WTC11 (cell line): ENCODE measurements at regions not wholly inside any gene's neighbourhood (a gene's known extent, or its start where the extent isn't known, plus 50 kb on each side); places are given as distances from the start of the nearest gene placed in this dataset.

Experiments
- JUN ChIP-seq: sonication (generic); formaldehyde crosslinking; IDR thresholded peaks from 2 replicates; pipeline ENCODE4 v1.8.0; 2023; ENCODE audit warnings: mild to moderate bottlenecking, missing genetic modification reagents
- MXD4 ChIP-seq: fragments of 250-450 bp; sonication (Bioruptor Pico); IDR thresholded peaks from 2 replicates; pipeline ENCODE4 v1.8.0; 2021; ENCODE audit warnings: mild to moderate bottlenecking, moderate library complexity, borderline replicate concordance
- SMAD3 ChIP-seq: sonication (generic); formaldehyde crosslinking; IDR thresholded peaks from 2 replicates; pipeline ENCODE4 v1.8.0; 2022; ENCODE audit warnings: missing genetic modification reagents, mild to moderate bottlenecking, borderline replicate concordance
- TF ChIP-seq, protein P1 (sequence below): fragments of 200-600 bp; IDR thresholded peaks from 2 replicates; pipeline ENCODE4 v1.8.0; 2022; ENCODE audit warnings: antibody characterized with exemption
- TF ChIP-seq, protein P2 (sequence below): sonication (generic); formaldehyde crosslinking; IDR thresholded peaks from 2 replicates; pipeline ENCODE4 v1.8.1; 2023; ENCODE audit warnings: mild to moderate bottlenecking, missing genetic modification reagents, moderate library complexity
- TF ChIP-seq, protein P3 (sequence below): sonication (generic); formaldehyde crosslinking; IDR thresholded peaks from 2 replicates; pipeline ENCODE4 v1.8.0; 2022; ENCODE audit warnings: mild to moderate bottlenecking, missing genetic modification reagents

DNA sequence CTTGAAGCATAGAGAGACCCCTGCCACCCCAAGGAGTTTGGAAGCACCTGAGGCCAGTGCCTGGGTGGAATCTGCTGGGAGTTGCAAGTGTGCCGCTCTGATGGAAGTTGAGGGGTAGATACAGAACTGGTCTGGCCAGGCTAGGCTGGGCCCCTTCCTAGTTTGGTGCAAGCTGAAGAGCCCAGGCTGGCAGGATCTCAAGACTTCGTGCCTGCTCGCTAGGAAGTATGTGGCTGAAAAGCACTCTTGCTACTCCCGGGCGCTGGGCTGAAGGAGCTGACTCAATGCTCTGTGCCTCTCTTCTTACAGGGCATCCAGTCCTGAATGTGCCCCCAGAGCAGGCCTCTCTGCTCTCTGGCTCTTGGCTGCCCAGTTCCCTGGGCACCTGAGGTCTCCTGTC lies 51.7 kb upstream of the PJA1 start:
- TF ChIP-seq, protein P1, sequence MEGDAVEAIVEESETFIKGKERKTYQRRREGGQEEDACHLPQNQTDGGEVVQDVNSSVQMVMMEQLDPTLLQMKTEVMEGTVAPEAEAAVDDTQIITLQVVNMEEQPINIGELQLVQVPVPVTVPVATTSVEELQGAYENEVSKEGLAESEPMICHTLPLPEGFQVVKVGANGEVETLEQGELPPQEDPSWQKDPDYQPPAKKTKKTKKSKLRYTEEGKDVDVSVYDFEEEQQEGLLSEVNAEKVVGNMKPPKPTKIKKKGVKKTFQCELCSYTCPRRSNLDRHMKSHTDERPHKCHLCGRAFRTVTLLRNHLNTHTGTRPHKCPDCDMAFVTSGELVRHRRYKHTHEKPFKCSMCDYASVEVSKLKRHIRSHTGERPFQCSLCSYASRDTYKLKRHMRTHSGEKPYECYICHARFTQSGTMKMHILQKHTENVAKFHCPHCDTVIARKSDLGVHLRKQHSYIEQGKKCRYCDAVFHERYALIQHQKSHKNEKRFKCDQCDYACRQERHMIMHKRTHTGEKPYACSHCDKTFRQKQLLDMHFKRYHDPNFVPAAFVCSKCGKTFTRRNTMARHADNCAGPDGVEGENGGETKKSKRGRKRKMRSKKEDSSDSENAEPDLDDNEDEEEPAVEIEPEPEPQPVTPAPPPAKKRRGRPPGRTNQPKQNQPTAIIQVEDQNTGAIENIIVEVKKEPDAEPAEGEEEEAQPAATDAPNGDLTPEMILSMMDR, result no peak
- no peak for TF ChIP-seq SMAD3 (CRISPR knock-in tag)
- no peak for TF ChIP-seq JUN (CRISPR knock-in tag)
- TF ChIP-seq, protein P2, sequence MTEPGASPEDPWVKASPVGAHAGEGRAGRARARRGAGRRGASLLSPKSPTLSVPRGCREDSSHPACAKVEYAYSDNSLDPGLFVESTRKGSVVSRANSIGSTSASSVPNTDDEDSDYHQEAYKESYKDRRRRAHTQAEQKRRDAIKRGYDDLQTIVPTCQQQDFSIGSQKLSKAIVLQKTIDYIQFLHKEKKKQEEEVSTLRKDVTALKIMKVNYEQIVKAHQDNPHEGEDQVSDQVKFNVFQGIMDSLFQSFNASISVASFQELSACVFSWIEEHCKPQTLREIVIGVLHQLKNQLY (CRISPR knock-in tag), result no peak
- TF ChIP-seq MXD4, result no peak
- TF ChIP-seq, protein P3, sequence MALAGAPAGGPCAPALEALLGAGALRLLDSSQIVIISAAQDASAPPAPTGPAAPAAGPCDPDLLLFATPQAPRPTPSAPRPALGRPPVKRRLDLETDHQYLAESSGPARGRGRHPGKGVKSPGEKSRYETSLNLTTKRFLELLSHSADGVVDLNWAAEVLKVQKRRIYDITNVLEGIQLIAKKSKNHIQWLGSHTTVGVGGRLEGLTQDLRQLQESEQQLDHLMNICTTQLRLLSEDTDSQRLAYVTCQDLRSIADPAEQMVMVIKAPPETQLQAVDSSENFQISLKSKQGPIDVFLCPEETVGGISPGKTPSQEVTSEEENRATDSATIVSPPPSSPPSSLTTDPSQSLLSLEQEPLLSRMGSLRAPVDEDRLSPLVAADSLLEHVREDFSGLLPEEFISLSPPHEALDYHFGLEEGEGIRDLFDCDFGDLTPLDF, result no peak
